ENCODE measurements at regions not wholly inside any gene's neighbourhood (a gene's known extent, or its start where the extent isn't known, plus 50 kb on each side); places are given as distances from the start of the nearest gene placed in this dataset.

DNA sequence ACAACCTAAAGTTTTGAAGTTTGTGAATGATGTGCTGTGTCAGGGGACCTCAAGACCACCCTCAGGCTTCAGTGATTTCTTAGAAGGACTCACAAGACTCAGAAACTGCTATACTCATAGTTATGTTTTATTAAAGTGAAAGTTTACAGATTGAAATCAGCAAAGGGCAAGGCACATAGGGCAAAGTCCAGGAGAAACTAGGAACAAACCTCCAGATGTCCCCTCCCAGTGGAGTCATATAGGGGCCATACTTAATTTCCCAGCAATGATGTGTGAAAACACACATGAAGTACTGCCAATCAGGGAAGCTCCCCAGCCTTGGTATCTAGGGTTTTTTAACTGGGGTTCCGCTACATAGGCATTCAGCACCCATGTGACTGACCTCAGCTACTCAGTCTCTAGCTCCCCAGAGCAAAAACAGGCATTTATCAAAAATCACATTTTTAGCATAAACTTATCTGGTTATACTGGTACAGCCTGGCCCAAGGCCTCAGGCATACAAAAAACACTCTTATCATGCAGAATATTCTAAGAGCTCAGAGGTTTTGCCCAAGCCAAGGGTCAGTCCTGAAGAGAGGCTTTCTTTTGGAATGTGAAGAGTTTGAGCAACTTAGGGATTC, 74.7 kb upstream of the ANKRD55 start:
- Mint-ChIP-seq H3K36me3 (no peaks in the 10 kb centered on the region), H3K27me3 (no peaks in the 10 kb centered on the region), H3K4me1 (no peaks in the 10 kb centered on the region), H3K9me3 (peaks cover 4 to 13% (median 10%) of the 10 kb centered on the region in 3 donors), H3K4me3 (no peak overlapping the region), H3K27ac (no peak overlapping the region)
- Histone ChIP-seq H3K4me3 (ENCODE audit: control insufficient read depth in 1 of 2, extremely low read depth in 1 of 2, low read length in 1 of 2) (no peak overlapping the region), H3K27ac (ENCODE audit: low read length) (no peak overlapping the region), H3K36me3 (ENCODE audit: control insufficient read depth in 2 of 2, extremely low read depth in 1 of 2, insufficient read depth in 1 of 2, low read length in 1 of 2) (no peaks in the 10 kb centered on the region), H3K27me3 (replicated peaks in 1 of 2; ENCODE audit: control insufficient read depth in 2 of 2, extremely low read depth in 1 of 2, insufficient read depth in 2 of 2, low read length in 1 of 2) (no peaks in the 10 kb centered on the region), H3K9me3 (peaks cover 2% of the 10 kb centered on the region), H3K4me1 (ENCODE audit: control insufficient read depth in 1 of 2, extremely low read depth in 1 of 2, insufficient read depth in 2 of 2, low read length in 2 of 2) (no peaks in the 10 kb centered on the region)
- ChIA-PET POLR2A (no interaction called here), CTCF (no interaction called here)
- WGBS (ENCODE audit: insufficient coverage) = 80% methylated on average over 1 of the region's 1 CpG
- DNase-seq (no peak), ATAC-seq (replicated peaks in 1 of 4) (no peak)

DNA sequence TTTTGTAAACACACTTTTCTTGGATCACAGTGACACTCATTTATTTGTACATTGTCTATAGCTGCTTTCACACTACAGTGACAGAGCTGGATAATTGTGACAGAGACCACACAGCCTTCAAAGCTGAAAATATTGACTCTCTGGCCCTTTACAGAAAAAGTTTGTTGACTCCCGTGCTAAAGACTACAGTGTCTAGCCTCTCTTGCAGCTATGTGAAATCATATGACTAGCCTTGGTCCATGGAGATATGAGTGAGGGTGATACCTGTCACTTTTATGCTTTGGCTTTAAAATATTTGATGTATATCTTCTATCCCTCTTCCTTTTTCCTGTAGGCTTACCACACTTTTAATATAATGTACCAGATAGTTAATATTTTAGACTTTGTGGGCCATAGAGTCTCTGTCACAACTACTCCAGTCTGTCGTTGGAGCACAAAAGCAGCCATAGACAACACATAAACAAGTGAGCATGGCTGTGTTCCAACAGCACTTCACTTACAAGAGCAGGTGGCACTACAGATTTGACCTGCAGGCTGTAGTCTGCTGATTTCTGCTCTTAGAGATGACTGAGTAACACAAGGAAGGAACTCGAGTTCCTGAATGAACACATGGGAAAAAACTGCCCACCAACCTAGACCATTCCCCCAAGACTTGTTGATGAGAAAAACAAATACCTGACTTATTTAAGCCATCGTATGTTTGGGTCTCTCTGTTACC, 73.5 kb upstream of the ANKRD55 start:
- Mint-ChIP-seq H3K27me3 (no peaks in the 10 kb centered on the region), H3K36me3 (no peaks in the 10 kb centered on the region), H3K27ac (no peak overlapping the region), H3K4me3 (no peak overlapping the region), H3K9me3 (peaks cover 4 to 13% (median 10%) of the 10 kb centered on the region in 3 donors), H3K4me1 (no peaks in the 10 kb centered on the region)
- Histone ChIP-seq H3K9me3 (peaks cover 2% of the 10 kb centered on the region), H3K36me3 (ENCODE audit: control insufficient read depth in 2 of 2, extremely low read depth in 1 of 2, insufficient read depth in 1 of 2, low read length in 1 of 2) (no peaks in the 10 kb centered on the region), H3K27me3 (replicated peaks in 1 of 2; ENCODE audit: control insufficient read depth in 2 of 2, extremely low read depth in 1 of 2, insufficient read depth in 2 of 2, low read length in 1 of 2) (no peaks in the 10 kb centered on the region), H3K27ac (ENCODE audit: low read length) (no peak overlapping the region), H3K4me3 (ENCODE audit: control insufficient read depth in 1 of 2, extremely low read depth in 1 of 2, low read length in 1 of 2) (no peak overlapping the region), H3K4me1 (ENCODE audit: control insufficient read depth in 1 of 2, extremely low read depth in 1 of 2, insufficient read depth in 2 of 2, low read length in 2 of 2) (no peaks in the 10 kb centered on the region)
- ChIA-PET POLR2A (no interaction called here), CTCF (no interaction called here)
- ATAC-seq (replicated peaks in 1 of 4) = no peak
- DNase-seq = no peak
- 83% methylated on average over 1 of the region's 4 CpGs for WGBS (ENCODE audit: insufficient coverage)

DNA sequence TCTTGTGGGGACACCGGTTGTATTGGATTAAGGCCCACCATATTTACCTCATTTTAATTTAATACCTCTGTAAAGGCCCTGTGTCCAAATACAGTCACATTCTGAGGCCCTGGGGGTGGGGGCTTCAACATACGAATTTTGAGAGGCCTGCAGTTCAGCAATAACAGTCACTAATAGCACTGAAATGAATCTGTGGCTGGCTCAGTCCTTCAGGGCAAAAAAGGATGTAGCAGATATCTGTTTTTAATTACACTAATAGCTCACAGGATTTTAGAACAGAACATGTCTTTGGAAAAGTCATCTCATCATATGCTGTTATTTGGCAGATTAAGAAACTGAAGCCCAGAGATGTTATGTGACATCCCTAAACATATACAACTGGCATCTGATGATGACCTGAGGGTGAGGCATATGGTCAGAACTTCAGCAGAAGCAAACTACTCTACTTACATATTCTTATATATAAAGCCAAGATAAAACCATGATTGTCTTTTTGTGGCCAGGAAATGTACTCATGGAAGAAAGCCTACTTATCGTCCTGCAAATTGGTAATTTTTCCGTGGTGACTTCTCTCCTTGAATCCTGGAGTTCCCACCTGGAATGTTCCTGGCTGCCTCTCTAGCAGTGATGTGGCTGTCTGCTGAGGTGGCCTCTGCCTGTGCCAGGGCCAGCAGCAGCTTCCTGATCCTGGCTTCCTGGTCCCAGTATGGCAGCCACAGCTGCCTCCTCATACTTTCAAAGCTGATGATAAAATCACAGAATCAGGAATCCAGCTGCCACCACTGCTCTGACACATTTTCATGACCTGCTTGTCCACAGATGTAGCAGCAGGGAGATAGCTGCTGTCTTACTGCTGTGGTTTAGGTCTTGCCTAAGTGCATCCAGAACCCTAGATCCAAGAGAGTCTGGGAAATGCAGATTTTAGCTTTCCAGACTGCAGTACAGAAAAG, 72.1 kb upstream of the ANKRD55 start:
- Mint-ChIP-seq H3K36me3 (no peaks in the 10 kb centered on the region), H3K27me3 (no peaks in the 10 kb centered on the region), H3K9me3 (peaks cover 4 to 13% (median 10%) of the 10 kb centered on the region in 3 donors), H3K4me1 (no peaks in the 10 kb centered on the region), H3K4me3 (no peak overlapping the region), H3K27ac (no peak overlapping the region)
- ATAC-seq (replicated peaks in 1 of 4) (no peak), DNase-seq (no peak)
- Histone ChIP-seq H3K36me3 (ENCODE audit: control insufficient read depth in 2 of 2, extremely low read depth in 1 of 2, insufficient read depth in 1 of 2, low read length in 1 of 2) (no peaks in the 10 kb centered on the region), H3K27me3 (replicated peaks in 1 of 2; ENCODE audit: control insufficient read depth in 2 of 2, extremely low read depth in 1 of 2, insufficient read depth in 2 of 2, low read length in 1 of 2) (no peaks in the 10 kb centered on the region), H3K27ac (ENCODE audit: low read length) (no peak overlapping the region), H3K9me3 (peaks cover 2% of the 10 kb centered on the region), H3K4me1 (ENCODE audit: control insufficient read depth in 1 of 2, extremely low read depth in 1 of 2, insufficient read depth in 2 of 2, low read length in 2 of 2) (no peaks in the 10 kb centered on the region), H3K4me3 (ENCODE audit: control insufficient read depth in 1 of 2, extremely low read depth in 1 of 2, low read length in 1 of 2) (no peak overlapping the region)
- POLR2A ChIA-PET = no interaction called here
- CTCF ChIA-PET = no interaction called here
- WGBS (ENCODE audit: insufficient coverage) = 85% methylated on average over 2 of the region's 4 CpGs

- CTCF ChIA-PET = interaction anchor here in 1 of 2 donors (0.6 kb wide), 1 partner anchor 19 kb away, joined by 4 read pairs; no protein-coding TSS in a partner anchor
- H3K27ac Mint-ChIP-seq = no peak overlapping the region
- POLR2A ChIA-PET = no interaction called here
- no peaks in the 10 kb centered on the region for H3K27me3 Mint-ChIP-seq
- no peak overlapping the region for H3K4me3 Mint-ChIP-seq
- H3K27ac ChIP-seq (ENCODE audit: low read length) = no peak overlapping the region
- no peaks in the 10 kb centered on the region for H3K27me3 ChIP-seq (replicated peaks in 1 of 2; ENCODE audit: control insufficient read depth in 2 of 2, extremely low read depth in 1 of 2, insufficient read depth in 2 of 2, low read length in 1 of 2)
- no peaks in the 10 kb centered on the region for H3K36me3 Mint-ChIP-seq
- no peaks in the 10 kb centered on the region for H3K4me1 ChIP-seq (ENCODE audit: control insufficient read depth in 1 of 2, extremely low read depth in 1 of 2, insufficient read depth in 2 of 2, low read length in 2 of 2)
- 100% methylated on average over 5 of the region's 5 CpGs for WGBS (ENCODE audit: insufficient coverage)
- H3K36me3 ChIP-seq (ENCODE audit: control insufficient read depth in 2 of 2, extremely low read depth in 1 of 2, insufficient read depth in 1 of 2, low read length in 1 of 2) = no peaks in the 10 kb centered on the region
- no peak overlapping the region for H3K4me3 ChIP-seq (ENCODE audit: control insufficient read depth in 1 of 2, extremely low read depth in 1 of 2, low read length in 1 of 2)
- H3K9me3 ChIP-seq = peaks cover 2% of the 10 kb centered on the region
- peaks cover 4 to 13% (median 10%) of the 10 kb centered on the region in 3 donors for H3K9me3 Mint-ChIP-seq
- no peak for DNase-seq
- H3K4me1 Mint-ChIP-seq = no peaks in the 10 kb centered on the region
- ATAC-seq (replicated peaks in 1 of 4) = no peak
Observed at GRCh38 chr5:56303511-56303910, 70.4 kb upstream of the ANKRD55 start.

- H3K36me3 ChIP-seq (ENCODE audit: control insufficient read depth in 2 of 2, extremely low read depth in 1 of 2, insufficient read depth in 1 of 2, low read length in 1 of 2) = no peaks in the 10 kb centered on the region
- H3K4me3 ChIP-seq (ENCODE audit: control insufficient read depth in 1 of 2, extremely low read depth in 1 of 2, low read length in 1 of 2) = no peak overlapping the region
- ChIA-PET CTCF (no interaction called here), POLR2A (interaction anchor here in 1 of 2 donors (0.6 kb wide), 1 partner anchor 402 kb away, joined by 3 read pairs; no protein-coding TSS in a partner anchor)
- Mint-ChIP-seq H3K36me3 (no peaks in the 10 kb centered on the region), H3K27me3 (no peaks in the 10 kb centered on the region), H3K27ac (no peak overlapping the region), H3K4me3 (no peak overlapping the region), H3K9me3 (peaks cover 4 to 13% (median 10%) of the 10 kb centered on the region in 3 donors), H3K4me1 (no peaks in the 10 kb centered on the region)
- no peak overlapping the region for H3K27ac ChIP-seq (ENCODE audit: low read length)
- H3K9me3 ChIP-seq = peaks cover 2% of the 10 kb centered on the region
- ATAC-seq (replicated peaks in 1 of 4) = no peak
- no peak for DNase-seq
- H3K4me1 ChIP-seq (ENCODE audit: control insufficient read depth in 1 of 2, extremely low read depth in 1 of 2, insufficient read depth in 2 of 2, low read length in 2 of 2) = no peaks in the 10 kb centered on the region
- H3K27me3 ChIP-seq (replicated peaks in 1 of 2; ENCODE audit: control insufficient read depth in 2 of 2, extremely low read depth in 1 of 2, insufficient read depth in 2 of 2, low read length in 1 of 2) = no peaks in the 10 kb centered on the region
Observed at GRCh38 chr5:56302027-56302426, 68.9 kb upstream of the ANKRD55 start.

DNA sequence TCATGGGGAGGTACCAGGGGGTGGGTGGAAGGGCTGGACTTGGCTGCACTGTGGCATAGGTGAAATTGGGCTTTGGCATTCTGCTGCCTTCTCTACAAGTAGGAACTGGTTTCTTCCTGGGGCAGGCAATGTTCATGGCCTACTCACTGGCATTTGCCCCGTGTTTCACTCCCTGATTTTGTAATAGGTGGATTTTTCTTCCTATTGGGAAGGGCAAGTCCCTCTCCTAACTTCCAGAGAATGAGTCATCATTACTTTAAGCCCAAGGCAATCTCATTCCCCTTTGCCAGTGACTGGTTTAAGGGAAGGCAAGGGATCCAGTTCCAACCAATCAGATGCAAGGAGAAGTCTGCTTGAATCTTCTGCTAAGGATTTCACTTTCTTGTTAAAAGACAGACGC, 67.9 kb upstream of the ANKRD55 start:
- Mint-ChIP-seq H3K27ac (no peak overlapping the region), H3K36me3 (no peaks in the 10 kb centered on the region), H3K4me1 (no peaks in the 10 kb centered on the region), H3K9me3 (peaks cover 3 to 5% (median 4%) of the 10 kb centered on the region in 3 donors), H3K27me3 (no peaks in the 10 kb centered on the region), H3K4me3 (no peak overlapping the region)
- Histone ChIP-seq H3K36me3 (ENCODE audit: control insufficient read depth in 2 of 2, extremely low read depth in 1 of 2, insufficient read depth in 1 of 2, low read length in 1 of 2) (no peaks in the 10 kb centered on the region), H3K9me3 (no peaks in the 10 kb centered on the region), H3K27ac (ENCODE audit: low read length) (no peak overlapping the region), H3K4me3 (ENCODE audit: control insufficient read depth in 1 of 2, extremely low read depth in 1 of 2, low read length in 1 of 2) (no peak overlapping the region), H3K4me1 (ENCODE audit: control insufficient read depth in 1 of 2, extremely low read depth in 1 of 2, insufficient read depth in 2 of 2, low read length in 2 of 2) (no peaks in the 10 kb centered on the region), H3K27me3 (replicated peaks in 1 of 2; ENCODE audit: control insufficient read depth in 2 of 2, extremely low read depth in 1 of 2, insufficient read depth in 2 of 2, low read length in 1 of 2) (no peaks in the 10 kb centered on the region)
- ATAC-seq (replicated peaks in 1 of 4) (no peak), DNase-seq (no peak)
- ChIA-PET CTCF (no interaction called here), POLR2A (no interaction called here)
- no CpG with 5 or more reads among the region's 2 CpGs for WGBS (ENCODE audit: insufficient coverage)
